SKM-1 (cell line): ENCODE measurements at regions not wholly inside any gene's neighbourhood (a gene's known extent, or its start where the extent isn't known, plus 50 kb on each side); places are given as distances from the start of the nearest gene placed in this dataset.

ENCODE experiments used
- DNase-seq: peaks from one replicate; lab custom pipeline; 2025; ENCODE audit not compliant: unreplicated experiment; lab: John Stamatoyannopoulos, UW

- no peak for DNase-seq
Measured at GRCh38 chr3:28799084-28799483, 450.5 kb upstream of the AZI2 start.

DNA sequence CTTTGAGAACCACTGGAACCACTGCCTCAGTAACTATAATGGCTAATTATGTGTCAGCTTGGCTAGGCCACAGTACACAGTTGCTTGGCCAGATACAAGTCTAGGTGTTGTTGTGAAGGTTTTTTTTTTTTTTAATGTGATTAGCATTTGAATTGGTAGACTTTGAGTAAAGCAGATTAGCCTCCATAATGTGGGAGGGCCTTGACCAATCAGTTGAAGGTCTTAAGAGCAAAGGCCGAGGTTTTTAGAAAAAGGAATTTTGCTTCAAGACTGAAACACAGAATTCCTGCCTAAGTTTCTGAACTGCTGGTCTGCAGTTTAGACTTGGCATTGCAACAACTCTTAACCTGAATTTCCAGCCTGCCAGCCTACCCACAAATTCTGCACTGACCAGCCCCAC lies 451.6 kb upstream of the AZI2 start:
- DNase-seq = no peak

- no peak for DNase-seq
Measured at GRCh38 chr3:28808068-28808467, 459.4 kb upstream of the AZI2 start.

DNA sequence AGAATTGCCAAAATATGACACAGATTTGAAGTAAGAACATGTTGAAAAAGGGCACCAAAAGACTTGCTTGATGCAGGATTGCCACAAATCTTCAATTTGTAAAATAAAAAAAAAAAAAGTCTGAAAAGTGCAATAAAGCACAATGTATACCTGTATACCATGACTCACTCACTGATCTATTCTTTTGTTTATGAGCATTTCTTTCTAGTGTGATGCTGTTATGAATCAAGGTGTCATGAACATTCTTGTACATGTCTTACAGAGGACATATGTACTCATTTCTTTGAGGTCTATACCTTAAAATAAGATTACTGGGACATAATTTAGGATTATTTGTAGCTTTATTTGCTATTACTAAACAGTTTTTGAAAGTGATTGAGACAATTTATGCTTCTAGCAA lies 464.9 kb upstream of the RBMS3 start:
- DNase-seq = no peak

- no peak for DNase-seq
Measured at GRCh38 chr3:28824316-28824715, 456.6 kb upstream of the RBMS3 start.

- DNase-seq = no peak
Measured at GRCh38 chr3:28826840-28827239, 454.0 kb upstream of the RBMS3 start.

DNA sequence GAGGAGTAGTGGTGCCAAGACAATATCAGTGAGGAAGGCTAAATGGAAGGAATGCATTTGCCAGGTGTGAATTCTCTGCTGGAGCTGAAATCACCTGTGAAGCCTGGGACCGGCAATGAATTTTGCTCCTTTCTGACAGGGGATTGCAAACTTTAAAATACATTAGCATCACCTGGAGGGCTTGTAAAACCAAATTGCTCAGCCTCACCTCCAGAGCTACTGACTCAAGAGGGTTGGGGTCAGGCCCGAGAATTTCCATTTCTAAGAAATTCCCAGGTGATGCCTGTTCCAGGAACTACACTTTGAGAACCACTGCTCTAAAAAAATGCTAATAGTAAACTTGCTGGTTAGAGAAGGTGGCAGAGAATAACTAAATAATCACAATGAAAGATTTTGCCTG lies 445.6 kb upstream of the RBMS3 start:
- no peak for DNase-seq

DNA sequence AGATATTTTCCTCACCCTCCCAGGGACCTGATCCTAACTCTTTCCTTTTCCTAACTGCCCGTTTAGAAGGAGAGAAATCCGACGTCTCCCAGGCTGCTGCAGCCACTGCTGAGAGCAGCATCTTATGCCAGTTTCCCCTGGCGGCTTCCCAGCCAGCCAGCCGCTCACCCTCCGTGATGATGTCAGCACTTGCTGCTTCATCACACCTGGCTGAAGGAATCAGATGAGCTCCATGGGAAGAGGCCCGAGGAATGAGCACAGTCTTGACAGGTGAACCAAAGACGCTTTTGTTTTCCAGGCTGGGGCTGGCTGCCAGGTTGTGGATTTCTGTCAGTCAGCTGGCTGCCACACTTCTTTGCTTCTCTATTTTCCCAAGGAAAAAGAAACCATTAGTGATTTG lies 445.1 kb upstream of the RBMS3 start:
- no peak for DNase-seq

DNA sequence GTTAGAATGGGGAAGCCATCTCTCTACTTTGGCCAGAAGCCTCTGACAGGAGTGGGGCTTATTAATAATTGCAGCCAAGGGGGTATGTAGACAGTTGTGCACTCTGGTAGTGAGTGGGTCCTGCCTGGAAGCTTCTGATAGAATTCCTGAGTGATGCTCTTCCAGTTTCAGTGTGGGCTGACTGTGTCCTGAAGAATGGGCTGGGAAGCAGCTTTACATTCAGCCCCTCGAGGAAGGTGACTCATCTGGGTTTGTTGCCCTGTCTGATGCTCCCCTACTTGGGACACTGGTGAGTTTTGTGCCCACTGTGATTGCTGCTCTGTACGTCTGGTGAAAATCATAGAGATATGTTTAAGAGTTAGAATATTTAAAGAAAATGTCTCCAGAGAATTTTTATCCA lies 444.7 kb upstream of the RBMS3 start:
- DNase-seq = no peak

DNA sequence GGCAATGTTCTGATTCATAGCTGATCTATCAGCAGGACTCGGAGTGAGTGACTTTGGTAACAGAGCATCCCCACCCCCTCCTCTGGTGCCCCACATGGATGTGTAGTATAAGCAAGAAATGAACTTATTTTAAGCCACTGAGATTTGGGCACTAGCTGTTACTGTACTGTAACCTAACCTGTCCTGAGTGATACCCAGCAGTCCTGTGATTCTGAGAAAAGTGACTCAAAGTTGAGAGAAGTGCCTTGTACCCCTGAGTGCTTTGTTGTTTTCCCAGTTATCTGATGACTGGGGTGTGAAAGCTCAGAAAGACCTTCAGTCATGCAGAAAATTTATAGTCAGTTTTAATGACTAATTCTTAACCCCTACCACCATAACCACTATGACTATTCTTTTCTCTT lies 439.9 kb upstream of the RBMS3 start:
- no peak for DNase-seq

DNA sequence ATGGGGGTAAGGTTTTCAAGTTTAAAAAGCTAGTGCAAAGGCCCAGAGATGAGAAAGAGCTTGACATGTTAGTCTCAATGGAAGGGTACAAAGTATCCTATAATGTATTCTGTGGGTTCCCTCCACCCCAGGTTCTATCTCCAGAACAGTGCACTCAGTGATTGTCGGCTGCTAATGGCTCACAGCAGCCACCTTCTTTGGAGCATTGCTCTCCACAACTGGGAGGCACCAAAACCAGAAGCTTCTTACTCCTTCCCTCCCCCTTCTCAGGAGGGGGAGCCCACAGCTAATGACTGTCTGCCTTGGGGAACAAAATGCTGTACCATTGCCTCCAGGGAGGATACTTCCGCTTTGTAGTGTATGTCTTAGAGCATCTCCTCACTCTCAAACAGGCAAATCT lies 439.4 kb upstream of the RBMS3 start:
- DNase-seq = no peak

DNA sequence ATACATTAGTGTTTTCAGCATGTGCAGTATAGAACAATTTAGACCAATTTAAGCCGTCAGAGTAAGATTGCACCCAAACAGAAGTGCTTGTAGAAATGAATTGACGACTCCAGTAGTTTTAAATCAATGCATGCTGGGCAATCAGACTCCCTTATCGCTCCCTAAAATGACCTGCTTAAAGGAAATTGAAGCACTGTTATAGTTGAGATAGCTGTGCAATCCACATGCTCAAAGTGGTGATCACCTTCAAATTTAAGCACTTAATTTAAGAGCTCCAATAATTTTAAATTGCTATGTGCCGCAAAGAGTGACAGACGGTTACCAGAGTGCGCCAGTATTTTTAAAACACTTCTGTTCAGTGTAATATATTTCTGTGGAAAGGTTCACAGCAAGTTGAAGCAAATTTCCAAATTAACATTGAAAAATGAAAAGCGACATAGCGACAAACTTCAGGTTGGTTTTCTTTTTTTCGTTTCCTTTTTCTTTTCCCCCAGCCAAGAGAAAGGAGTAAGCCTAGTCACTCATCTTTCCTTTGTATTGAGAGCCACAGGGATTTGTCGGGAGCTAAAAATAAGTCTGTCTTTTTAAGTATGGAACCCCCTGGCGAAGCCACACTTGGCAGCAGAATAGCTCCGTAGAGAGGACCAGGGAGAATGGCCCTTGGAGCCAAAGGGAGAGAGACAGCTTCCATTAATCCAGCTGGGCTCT lies 436.4 kb upstream of the RBMS3 start:
- DNase-seq = no peak

DNA sequence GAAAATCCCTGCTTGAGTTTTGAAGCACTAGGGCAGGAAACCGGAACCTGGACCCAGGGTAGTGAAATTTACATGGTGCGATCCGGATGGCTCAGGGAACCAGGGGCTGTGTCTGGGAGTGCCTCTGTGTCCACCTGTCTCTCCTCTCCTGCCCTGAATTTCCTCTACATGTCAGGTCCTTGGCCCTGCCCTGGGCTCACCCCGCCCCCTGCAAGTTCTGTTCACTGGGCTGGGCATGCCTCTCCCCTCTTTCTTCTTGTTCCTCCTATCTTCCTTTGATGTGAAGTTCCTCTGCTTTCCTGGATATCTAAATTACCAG lies 435.9 kb upstream of the RBMS3 start:
- no peak for DNase-seq

- DNase-seq = no peak
Measured at GRCh38 chr3:28846971-28847478, 433.8 kb upstream of the RBMS3 start.

DNA sequence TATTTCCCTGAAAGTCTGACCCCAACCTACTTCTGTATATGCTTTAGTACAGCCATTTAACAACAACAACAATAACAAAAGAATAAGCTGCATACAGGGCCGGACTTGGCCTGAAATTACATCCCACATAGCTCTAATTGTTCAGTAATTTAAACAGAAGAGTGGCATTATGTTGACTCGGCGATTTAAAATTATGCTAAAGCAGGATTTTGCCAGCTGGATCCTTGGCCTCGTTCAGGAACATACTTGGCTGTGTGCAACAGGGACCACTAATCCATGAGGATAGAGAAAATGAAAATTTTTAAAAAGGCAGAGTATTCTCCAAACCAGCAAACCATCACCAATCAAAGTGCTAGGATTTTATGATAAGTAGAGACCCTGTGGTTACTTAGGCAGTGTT lies 433.1 kb upstream of the RBMS3 start:
- no peak for DNase-seq

GRCh38 chr3:28850186-28850585 lies 430.7 kb upstream of the RBMS3 start:
- DNase-seq = no peak

- no peak for DNase-seq
Measured at GRCh38 chr3:28853830-28854229, 427.0 kb upstream of the RBMS3 start.

- DNase-seq = no peak
Measured at GRCh38 chr3:28856796-28857195, 424.1 kb upstream of the RBMS3 start.

GRCh38 chr3:28859897-28860296 lies 421.0 kb upstream of the RBMS3 start:
- DNase-seq = no peak

DNA sequence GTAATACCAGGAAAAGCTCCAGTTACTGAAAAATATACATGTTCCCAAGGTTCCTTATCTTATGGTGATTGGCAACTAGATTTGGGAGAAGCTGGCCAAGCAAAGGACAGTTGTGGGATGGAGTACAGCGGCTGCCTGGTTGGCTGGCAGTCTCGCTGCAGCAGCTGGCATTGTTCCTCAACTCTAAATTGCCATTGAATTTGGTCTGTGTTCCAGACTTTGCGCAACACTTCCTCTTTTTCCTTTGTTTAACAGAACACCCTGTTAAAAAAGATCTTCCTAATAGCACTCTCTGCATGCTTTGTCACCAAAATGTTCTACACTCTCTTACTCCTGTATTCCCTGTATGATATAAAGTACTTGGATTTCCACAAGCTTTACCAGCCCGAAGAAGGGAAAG lies 420.6 kb upstream of the RBMS3 start:
- DNase-seq = peak; percentile 80

DNA sequence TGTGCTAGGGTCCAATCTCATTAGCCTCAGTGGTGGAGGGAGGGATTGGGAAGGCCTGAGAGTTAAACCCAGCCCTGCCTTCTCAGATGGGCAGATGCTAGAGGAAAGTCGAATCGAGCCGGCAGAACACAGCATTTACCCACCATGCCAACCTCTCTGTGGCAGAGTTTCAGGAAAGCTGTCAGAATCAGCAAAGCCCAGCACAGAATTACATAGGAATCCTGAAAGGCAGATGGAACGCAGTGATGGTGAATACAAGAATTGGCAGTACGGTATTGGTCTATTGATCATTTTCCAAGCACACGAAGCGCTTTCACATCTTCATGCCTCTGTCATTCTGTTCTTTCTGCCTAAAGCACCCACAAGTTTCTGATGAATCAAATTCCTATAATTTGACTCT lies 417.7 kb upstream of the RBMS3 start:
- no peak for DNase-seq

DNA sequence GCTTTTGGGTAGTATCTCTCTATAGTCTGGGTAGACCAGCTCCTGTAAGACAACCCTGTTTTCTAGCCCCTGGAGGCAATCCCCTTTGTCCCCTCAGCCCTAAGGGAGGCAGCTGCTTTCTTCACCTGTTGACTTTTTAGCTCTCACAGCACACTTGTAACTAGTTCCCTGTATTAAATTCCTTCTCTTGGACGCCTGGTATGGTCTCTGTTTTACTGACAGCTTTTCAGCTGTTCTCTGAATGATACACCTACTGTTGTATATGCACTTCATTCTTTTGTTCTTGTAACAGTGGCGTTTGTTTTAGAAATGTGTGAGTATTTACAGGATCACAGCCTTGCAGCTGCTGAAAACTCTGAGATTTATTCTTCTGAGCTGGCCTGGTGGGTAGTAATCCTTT lies 413.0 kb upstream of the RBMS3 start:
- no peak for DNase-seq

- no peak for DNase-seq
Measured at GRCh38 chr3:28868897-28869296, 412.0 kb upstream of the RBMS3 start.

DNA sequence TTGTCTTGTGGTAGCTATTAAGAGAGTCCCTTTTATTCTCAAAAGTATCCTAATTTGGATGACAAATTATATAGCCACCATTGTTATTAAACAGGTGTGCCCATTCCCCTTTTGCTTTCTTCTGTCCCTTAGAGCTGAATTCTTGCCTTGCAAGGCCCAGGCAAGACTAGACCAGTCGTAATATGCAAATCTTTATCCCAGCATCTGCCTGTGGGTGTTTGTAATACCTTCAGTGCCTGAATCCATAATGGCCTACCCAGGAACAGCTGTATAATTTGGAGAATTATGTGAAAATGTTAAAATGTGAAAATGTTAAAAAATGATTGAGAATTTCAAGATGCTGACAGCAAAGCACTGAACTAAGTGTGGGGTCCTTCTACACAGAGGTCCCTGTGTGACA lies 403.0 kb upstream of the RBMS3 start:
- no peak for DNase-seq
